ENCODE measurements at regions not wholly inside any gene's neighbourhood (a gene's known extent, or its start where the extent isn't known, plus 50 kb on each side); places are given as distances from the start of the nearest gene placed in this dataset.
"Not testable (repeated sequence)": the region's sequence is repeated elsewhere in the genome, so short reads cannot be mapped to it uniquely, and the experiment has no call there.

- peak; percentile 1 for DNase-seq
Measured at GRCh38 chr3:145357453-145357852, 803.5 kb downstream of the PLOD2 start.

DNA sequence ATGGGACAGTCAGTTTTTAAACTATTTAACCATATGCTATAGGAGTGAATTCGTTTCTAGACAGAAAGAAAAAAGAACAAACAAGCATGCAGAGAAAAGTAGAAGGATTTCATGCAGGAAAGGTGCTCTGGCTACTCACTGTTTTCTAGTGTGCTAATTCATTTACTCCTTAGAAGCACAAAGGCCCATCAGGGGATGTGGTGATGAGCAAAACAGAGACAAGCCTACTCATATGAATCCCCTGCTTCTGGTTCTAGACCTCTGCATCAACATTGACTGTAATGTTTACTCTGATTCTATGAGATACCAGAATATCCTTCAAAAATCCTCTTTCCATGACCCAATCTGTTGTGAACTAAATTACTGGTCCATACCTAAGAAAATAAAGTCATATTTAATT is 801.9 kb downstream of the PLOD2 start:
- DNase-seq = no peak

DNA sequence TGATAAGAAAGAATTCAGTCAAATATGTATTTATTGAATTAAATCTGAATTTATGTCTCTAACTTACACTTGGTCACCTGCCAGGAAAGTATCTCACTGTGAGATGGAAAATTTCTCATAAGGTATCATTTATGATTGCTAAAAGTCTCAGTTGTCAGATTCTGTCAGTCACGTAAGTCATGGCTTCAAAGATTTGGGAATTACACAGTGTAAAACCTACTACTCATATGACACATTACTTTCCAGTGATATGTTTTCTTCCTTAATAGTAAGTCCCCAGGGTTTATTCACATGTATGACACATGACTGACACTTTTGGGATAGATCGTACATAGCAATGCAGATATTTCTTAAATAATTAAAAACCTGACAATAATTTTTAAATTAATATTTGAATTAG is 792.2 kb downstream of the PLOD2 start:
- DNase-seq = no peak

- DNase-seq = no peak
Measured at GRCh38 chr3:145370870-145371269, 790.1 kb downstream of the PLOD2 start.

DNA sequence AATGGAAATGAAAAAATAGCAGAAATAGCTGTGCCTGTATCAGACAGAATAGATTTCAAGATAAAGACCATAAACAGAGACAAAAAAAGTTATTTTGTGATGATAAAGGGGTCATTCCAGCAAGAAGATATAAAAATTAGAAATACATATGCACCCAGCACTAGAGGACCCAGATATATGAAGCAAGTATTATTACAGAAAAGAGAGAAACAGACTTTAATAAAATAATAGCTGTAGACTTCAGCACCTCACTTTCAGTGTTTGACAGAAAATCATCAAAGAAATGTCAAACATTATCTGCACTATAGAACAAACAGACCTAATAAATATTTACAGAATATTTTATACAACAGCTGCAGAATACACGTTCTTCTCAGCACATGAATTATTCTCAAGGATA is 783.7 kb downstream of the PLOD2 start:
- DNase-seq = no peak

- DNase-seq = no peak
Measured at GRCh38 chr3:145383416-145383815, 777.6 kb downstream of the PLOD2 start.

DNA sequence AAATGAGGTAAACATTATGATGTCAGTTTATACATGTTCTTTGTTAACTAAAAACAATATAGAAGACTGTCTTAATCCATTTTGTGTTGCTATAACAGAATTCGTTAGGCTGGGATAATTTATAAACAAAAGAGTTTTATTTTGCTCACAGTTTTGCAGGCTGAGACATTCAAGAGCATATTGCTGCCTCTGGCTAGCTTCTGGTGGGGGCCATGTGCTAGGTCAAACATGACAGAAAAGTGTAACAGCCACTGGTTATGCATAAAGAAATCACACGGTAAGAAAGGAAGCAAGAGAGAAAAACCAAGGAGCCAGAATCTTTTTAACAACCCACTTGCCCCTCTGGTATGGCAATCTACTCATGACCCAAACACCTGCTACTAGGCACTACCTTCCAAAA is 776.7 kb downstream of the PLOD2 start:
- DNase-seq = no peak

DNA sequence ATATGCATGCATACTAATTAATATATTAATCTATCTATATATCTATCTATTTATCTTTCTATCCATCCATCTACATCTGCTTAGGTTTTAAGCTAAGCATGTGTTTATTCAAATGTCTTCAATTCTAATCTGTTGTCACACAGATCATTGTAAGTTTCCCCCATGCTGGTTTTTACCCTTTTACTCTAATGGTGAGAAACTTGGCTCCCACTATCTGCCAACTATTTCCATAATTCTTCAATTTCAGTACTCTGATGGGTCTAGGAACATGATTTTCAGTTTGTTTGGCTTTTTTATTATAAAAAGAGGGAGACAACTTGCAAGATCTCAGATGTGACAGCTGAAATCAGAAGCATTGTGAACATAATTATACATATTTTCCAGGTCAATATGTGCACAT is 773.8 kb downstream of the PLOD2 start:
- no peak for DNase-seq

DNA sequence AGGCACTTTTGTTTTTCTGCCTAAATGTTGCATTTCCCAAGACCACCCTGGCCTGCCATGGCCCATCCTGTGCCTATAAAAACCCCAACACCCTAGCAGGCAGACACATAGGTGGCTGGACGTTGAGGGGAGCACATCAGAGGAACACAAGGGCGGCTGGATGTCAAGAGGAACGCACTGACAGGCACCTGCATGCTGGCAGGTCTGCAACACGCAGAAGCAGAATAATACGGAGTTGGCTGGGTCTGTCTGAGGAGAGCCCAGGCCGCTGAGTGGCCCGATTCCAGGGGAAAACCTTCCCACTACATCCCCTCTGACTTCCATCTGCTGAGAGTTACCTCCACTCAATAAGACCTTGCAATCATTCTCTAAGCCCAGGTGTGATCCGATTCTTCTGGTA is 765.6 kb downstream of the PLOD2 start:
- DNase-seq = no peak

- no peak for DNase-seq
Measured at GRCh38 chr3:145411605-145412004, 749.4 kb downstream of the PLOD2 start.

DNA sequence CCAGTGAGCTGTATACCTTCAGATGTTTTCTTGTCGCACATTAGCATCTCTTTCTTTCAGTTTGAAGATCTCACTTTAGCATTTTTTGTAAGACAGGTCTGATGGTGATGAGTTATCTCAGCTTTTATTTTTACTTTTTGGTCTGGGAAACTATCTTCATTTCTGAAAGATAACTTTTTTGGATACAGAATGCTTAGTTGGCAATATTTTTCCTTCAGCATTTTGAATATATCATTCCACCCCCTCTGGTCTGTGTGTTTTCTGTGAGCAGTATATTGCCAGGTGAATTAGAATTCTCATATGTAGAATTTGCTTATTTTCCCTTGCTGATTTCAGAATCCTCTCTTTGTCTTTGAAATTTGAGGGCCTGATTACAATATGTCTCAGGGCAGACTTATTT is 743.3 kb downstream of the PLOD2 start:
- no peak for DNase-seq

DNA sequence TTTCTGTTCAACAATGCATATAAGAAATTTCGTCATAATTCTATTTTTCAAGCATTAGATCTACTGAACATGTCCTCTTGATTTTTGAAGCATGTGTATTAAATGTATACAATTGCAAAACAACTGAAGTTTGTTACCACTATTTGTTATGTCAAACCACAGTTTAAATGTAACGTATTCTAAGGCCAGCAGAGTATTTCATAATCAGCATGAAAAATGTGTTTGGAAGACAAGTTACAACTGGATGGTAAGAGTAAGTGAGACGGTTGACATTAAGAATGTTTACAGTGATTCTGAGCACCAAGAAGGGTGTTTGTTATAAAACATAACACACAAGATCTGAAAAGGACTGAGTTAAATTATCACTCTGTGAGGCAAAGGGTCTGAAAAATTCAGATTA is 738.4 kb downstream of the PLOD2 start:
- no peak for DNase-seq

- no peak for DNase-seq
Measured at GRCh38 chr3:145427355-145427754, 733.6 kb downstream of the PLOD2 start.

- no peak for DNase-seq
Measured at GRCh38 chr3:145429546-145429945, 731.4 kb downstream of the PLOD2 start.

DNA sequence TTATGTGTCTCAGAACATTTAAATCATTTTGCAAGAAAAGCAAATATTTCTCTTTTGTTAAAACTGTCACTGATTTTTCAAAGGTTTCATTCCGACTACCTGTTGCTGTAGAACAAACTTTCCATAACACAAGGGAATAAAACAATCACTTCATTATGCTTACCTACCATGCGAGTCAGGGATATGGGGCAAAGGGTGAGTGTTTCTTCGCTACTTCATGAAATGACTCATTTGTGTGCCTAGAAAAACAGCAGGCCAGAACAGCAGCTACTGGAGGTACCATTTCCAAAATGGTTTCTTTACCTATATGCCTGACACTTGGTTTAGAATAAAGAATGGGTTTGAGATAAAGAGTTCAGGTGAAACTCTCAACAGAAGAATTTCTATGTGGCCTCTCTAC is 712.5 kb downstream of the PLOD2 start:
- no peak for DNase-seq

GRCh38 chr3:145450018-145450682 is 710.8 kb downstream of the PLOD2 start:
- no peak for DNase-seq

DNA sequence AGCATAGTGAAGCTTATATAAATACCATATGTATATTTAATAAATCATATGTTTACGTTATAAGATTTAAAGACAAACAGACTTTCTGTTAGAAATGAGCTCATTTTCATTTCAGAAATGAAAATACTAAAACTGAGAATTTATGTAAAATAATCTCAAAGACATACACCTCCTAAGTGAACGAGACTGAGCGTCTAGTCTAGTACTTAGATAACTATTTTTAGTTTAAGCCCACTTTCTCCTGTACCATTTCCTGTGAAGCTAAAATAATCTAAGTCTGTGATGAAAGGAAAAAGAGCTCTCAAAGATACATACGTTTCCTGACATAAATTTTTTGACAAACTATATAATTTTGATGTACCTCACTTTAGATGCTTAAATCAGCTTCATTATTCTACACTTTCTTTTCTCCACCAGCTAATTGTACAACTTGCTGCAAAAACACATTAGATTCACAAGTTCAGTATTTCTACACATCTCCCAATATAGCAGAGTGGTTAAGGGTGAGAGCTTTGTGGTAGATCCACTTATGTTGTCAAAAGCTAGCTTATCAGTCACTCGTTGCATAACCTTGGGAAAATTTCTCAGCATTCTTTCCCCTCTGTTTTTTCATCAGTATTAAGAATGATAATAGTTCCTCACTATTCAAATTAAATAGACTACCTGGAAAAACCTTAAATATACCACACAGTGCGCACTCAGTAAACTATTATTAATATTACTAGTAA is 703.0 kb downstream of the PLOD2 start:
- no peak for DNase-seq

DNA sequence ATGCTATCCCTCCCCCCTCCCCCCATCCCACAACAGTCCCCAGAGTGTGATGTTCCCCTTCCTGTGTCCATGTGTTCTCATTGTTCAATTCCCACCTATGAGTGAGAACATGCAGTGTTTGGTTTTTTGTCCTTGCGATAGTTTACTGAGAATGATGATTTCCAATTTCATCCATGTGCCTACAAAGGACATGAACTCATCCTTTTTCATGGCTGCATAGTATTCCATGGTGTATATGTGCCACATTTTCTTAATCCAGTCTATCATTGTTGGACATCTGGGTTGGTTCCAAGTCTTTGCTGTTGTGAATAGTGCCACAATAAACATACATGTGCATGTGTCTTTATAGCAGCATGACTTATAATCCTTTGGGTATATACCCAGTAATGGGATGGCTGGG is 701.3 kb downstream of the PLOD2 start:
- DNase-seq = not testable (repeated sequence)

DNA sequence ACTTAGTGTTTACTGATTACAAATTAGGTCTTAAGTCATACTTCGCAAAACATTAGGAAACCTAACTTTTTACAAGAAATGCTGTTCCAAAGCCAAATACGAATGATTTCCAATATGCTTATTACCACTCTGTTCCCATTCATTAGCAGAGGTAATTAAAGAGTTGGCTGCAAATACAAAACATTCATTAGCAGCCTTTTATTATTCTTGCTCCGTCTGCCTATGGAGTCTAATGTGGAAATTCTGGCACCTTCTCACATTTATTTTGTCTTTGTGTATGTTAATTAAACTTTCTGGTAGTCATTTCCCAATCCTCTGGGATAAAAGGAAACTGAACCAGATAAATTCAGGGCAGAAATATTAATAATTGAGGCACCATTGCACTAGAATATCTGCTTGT is 689.0 kb downstream of the PLOD2 start:
- DNase-seq = no peak

GRCh38 chr3:145482735-145483134 is 678.2 kb downstream of the PLOD2 start:
- not testable (repeated sequence) for DNase-seq

DNA sequence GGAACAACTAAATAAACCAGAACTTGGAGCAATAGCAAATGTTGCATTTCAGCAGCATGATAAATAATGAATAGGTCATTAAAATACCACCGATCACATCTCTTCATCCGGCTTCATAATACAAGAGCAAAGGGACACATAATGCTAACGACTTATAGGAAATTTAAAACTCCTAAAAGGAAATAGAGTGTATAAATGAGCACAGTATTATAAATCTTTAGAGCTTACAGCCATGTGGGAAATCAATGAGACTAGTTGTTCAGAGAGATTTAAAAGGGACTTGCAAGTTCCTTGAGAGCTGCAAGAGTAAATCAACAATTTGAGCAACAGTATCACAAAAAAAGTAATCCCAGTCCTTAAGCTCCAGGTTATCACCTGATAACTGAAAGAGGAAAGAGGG is 677.0 kb downstream of the PLOD2 start:
- DNase-seq = no peak

DNA sequence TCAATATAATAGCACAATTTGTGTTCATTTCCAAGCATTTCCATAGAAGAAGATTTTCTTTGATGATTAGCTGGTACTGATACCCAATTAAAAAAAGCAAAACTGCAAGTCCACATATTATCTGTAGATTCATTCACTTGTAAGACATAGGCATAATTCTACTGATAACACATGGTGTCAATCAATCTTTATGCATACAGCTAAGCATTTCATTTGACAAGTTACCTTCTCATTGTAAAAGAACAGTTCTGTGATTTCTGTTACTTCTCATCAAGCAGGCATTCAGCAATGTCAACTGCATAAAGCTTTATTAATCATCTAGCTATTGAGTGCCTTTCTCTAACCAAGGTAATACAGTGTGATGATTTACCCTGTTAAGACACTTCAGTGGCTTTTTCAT is 672.0 kb downstream of the PLOD2 start:
- DNase-seq = no peak

GRCh38 chr3:145490088-145491048 is 670.6 kb downstream of the PLOD2 start:
- no peak for DNase-seq

DNA sequence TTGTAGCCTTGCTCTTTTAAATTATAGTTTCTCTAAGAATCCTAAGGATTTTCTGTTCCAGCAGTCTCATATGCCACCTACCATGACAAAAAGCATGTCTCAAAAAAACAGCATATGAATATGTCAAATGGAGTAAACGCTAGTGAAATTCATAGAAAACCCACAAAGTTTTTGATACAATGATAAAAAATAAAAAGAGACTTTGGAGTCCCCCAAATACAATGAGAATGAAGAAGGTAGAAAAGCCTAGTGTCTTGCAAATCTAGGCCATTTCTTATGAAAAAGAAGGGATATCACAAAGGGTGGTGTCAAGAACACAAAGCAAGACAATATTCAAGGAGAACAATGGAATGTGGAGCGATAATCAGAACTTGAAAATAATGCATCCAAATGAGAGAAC is 668.5 kb downstream of the PLOD2 start:
- no peak for DNase-seq
